HG03025 (cell line): ENCODE measurements at regions not wholly inside any gene's neighbourhood (a gene's known extent, or its start where the extent isn't known, plus 50 kb on each side); places are given as distances from the start of the nearest gene placed in this dataset.

Source experiments
- ATAC-seq: cut with Tn5 transposase; IDR thresholded peaks from one replicate; pipeline ENCODE4 v1.9.1; 2021; ENCODE audit warnings: mild to moderate bottlenecking, moderate library complexity; ENCODE audit not compliant: unreplicated experiment, low FRiP score

- ATAC-seq: no peak
Measured at GRCh38 chr11:105553025-105553424, 56.8 kb upstream of the GRIA4 start.

GRCh38 chr11:105548359-105548758 is 61.5 kb upstream of the GRIA4 start:
- ATAC-seq: no peak

- no peak for ATAC-seq
Measured at GRCh38 chr11:105538588-105538987, 71.3 kb upstream of the GRIA4 start.

- ATAC-seq: no peak
Measured at GRCh38 chr11:105537531-105537930, 72.3 kb upstream of the GRIA4 start.

GRCh38 chr11:105524286-105524685 is 85.6 kb upstream of the GRIA4 start:
- ATAC-seq: no peak

DNA sequence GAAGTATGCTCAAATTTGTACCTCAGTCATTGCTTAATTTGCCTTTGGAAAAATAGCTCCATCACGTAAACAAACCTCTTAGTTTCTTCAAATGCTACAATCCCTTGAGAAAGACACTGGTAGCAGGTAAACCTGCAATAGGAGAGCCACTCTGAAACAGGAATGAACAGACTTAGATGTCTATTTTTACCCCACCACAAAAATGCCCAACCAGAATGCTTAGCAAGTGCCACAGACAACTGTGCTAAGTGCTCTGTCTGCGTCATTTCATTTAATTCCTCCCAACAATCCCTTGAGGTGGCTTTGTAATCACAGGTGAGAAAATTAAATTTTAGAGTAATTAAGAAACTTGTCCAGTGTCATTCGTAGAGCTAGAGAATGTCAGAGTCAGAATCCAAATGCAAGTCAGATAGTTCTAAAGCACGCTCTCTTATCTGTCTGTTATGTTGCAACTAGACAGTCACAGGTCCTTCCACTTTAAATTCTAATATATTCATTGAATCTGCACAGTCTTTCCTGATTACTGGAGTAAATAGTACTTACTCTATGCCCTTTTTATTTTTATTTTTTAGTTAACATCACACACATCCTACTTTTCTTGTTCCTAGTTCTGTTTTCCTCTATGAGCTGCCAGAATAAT is 89.0 kb upstream of the GRIA4 start:
- ATAC-seq: no peak

- ATAC-seq: no peak
Measured at GRCh38 chr11:105507496-105508254, 102.2 kb upstream of the GRIA4 start.

GRCh38 chr11:105492010-105492409 is 117.9 kb upstream of the GRIA4 start:
- ATAC-seq: no peak

DNA sequence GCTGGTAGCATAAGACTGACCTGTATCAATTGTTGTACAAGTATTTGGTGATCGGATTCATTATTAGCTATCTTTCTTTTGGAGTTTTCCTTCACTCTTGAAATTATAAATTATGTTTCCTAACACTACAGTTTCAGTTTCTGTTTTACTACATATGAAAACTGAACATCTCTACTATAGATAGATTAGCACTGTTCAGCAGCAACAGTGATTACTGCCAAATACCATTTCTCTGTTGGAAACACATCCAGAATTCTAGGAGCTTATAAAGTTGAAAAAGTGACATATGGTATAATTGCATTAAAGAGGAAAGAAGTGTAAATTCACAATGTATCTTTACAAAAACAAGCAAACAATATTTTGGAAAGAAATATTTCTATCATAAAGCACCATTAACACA is 118.5 kb upstream of the GRIA4 start:
- no peak for ATAC-seq

DNA sequence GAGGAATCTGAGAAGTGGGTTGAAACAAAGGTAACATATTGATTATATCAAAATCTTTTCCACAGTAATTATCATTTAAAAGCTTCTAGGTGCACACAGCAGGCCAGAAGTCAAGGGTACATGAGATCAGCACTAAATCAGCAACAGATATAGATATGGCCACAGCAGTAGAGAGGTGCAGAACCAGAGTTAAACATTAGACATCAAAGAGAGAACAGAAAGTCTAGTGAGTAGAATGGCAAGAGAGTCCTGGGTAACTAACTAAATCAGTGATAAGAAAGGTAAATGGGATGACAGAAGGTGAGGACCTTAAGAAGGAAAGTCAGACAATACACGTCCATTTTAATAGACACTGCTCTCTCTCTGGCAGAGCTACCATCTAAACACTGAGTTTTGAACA is 119.5 kb upstream of the GRIA4 start:
- ATAC-seq: peak; percentile 57

DNA sequence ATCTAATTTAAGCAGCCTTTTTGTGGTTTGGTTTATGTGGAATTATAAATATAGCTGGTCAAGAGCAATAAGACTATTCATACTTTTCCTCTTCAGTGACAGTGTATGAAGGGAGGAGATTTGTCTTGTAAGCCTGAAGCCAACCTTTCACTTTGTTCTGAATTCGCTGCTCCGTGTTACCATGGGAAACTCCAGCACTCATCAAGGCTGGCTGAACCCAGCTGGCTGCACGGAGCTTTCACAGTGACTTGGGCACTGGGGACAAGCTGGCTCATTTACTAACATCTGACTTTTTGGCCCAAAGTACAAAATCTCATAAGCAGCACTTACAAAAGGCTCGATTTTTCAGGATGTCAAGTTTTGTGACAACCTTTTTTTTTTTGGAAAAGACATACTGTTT is 120.4 kb upstream of the GRIA4 start:
- no peak for ATAC-seq

- no peak for ATAC-seq
Measured at GRCh38 chr11:105486929-105487328, 122.9 kb upstream of the GRIA4 start.

GRCh38 chr11:105469931-105470330 is 139.9 kb upstream of the GRIA4 start:
- ATAC-seq: no peak

GRCh38 chr11:105468154-105468553 is 141.7 kb upstream of the GRIA4 start:
- ATAC-seq: no peak

DNA sequence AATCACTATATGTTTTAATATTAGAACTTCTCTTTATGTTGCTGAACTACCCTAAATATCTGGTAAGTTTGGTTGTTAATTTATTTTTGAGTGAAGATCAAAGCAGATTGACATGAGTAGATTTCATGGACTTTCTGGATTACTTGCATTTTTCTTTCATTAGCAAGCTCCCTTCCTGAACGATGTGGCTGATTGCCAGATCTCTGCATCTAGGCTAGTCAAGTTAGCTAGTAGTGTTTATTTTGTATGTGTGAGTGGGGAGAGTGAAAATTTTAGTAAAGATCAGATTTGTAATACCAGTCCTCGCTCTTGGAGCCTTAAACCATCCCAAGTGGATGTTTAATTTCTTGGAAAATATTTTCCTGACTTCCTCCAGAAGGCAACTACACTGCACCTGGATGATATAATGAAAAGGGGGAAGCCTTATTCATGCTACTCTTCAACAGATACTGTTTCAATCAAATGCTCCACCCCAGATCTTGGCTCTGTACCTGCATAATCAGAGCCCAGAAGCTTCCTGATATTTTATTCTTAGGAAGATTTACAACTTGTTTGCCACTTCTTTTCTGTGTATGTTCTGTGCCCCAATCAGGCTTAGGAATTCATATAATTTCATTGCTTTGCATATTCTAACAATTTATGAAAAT is 143.2 kb upstream of the GRIA4 start:
- no peak for ATAC-seq

DNA sequence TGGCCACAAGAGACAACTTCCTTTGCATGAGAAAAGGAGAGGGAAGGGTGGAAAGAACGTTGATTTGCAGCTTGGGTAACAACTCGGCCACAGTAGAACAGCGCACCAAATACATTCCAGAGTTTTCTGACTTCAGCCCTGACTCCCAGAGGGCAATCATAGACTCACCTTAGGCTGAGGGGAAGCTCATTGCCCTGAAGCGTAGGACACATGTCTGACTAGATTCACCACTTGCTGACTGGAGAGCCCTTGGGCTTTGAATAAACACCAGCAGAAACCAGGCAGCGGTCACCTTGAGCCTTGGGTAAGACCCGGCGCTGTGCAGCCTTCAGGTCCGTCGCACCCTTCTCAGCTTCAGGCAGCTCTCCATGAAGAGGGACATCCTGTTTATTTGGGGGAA is 151.8 kb upstream of the GRIA4 start:
- ATAC-seq: no peak

DNA sequence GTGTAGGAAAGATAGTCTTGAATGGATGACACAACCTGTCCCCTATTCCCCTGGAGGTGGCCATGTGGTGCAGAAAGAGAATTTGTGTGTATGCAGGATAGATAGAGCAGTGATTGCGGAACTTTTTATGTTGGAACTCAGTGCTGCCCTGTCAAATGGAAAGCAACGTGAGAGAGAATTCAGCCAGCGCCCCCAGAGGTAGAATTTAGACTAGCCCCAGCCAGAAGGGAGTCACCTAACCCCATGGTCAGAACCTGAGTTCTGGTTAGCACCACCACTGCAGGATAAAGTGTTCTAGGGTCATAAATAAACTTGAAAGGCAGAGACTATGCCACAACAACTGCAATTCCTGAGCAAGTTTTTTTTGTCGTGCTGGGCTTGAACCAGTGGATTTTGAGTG is 152.9 kb upstream of the GRIA4 start:
- ATAC-seq: no peak

GRCh38 chr11:105449100-105449734 is 160.7 kb upstream of the GRIA4 start:
- ATAC-seq: no peak

- no peak for ATAC-seq
Measured at GRCh38 chr11:105448703-105449079, 161.2 kb upstream of the GRIA4 start.

- no peak for ATAC-seq
Measured at GRCh38 chr11:105447936-105448702, 161.8 kb upstream of the GRIA4 start.

- ATAC-seq: no peak
Measured at GRCh38 chr11:105443623-105444022, 166.2 kb upstream of the GRIA4 start.
